ENCODE measurements at regions not wholly inside any gene's neighbourhood (a gene's known extent, or its start where the extent isn't known, plus 50 kb on each side); places are given as distances from the start of the nearest gene placed in this dataset.

DNA sequence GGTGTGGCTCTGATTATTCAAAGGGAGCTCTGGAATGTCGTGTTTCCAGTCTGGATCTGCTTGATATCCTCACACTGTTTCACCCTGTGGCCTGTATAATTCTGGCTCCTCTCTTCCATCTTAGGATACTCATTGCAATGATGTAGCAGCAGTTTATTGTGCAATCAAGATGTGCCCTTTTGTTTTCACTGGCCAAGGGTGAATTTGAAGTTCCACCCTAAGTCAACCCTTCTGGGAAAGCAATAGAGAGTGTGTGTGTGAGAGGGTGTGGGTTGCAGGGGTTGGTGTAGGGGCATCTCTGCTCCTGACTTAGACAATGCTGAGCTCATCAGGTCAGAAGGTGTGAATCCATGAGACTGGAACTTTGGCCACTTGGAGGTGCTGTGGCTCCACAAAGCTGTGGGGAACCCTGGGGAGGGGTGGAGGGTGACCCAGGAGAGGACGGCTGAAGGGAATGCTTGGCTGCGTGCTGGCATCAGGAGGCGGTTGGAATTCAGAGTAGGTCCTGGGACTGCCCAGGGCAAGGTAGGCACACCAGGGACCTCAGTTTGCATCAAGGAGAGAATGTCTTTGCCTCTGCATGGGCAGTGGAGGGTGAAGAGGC is 118.0 kb upstream of the PRSS58 start:
- Histone ChIP-seq H3K79me1 (ENCODE audit: low read depth in 1 of 2, low read length in 2 of 2) (no peaks in the 10 kb centered on the region), H3K9me3 (ENCODE audit: control insufficient read depth, insufficient read depth, low read length) (no peaks in the 10 kb centered on the region), H2BK5ac (ENCODE audit: low read depth, low read length, poor library complexity, severe bottlenecking) (peak overlapping the region; percentile 20), H4K8ac (ENCODE audit: low read depth in 2 of 2, low read length in 2 of 2) (peak overlapping the region in 1 of 2 experiments; percentile 34; a peak in 2 of 4 replicates), H3K4me3 (ENCODE audit: insufficient read depth, low read depth, low read length) (no peak overlapping the region), H3K4me2 (ENCODE audit: low read depth, low read length) (no peak overlapping the region), H3K27ac (ENCODE audit: insufficient read depth, low read length) (peak overlapping the region; percentile 13; the same call in 1 of the 2 replicates), H2AFZ (replicated peaks; ENCODE audit: low read length, poor library complexity) (peak overlapping the region; percentile 78), H3K56ac (ENCODE audit: extremely low read depth, insufficient read depth, low read length) (no peak overlapping the region), H4K5ac (ENCODE audit: low read depth, low read length) (peak overlapping the region; percentile 46), H3K18ac (ENCODE audit: low read depth, low read length) (peak overlapping the region; percentile 79), H3K27me3 (ENCODE audit: control insufficient read depth, insufficient read depth, low read length) (no peaks in the 10 kb centered on the region), H3K14ac (replicated peaks; ENCODE audit: low read depth, low read length) (peak overlapping the region; percentile 21; the same call in 1 of the 2 replicates), H3K9me1 (ENCODE audit: insufficient read depth, low read length) (peaks cover 13% of the 10 kb centered on the region; the same call in 1 of the 2 replicates), H2AK5ac (ENCODE audit: low read depth, low read length) (0 out of 2 replicates have a peak overlapping the region, but pooled peaks have one; percentile 43), H3K9ac (ENCODE audit: low read depth, low read length) (no peak overlapping the region), H4K20me1 (ENCODE audit: insufficient read depth, low read length) (no peaks in the 10 kb centered on the region), H2BK15ac (ENCODE audit: low read depth, low read length) (0 out of 3 replicates have a peak overlapping the region, but pooled peaks have one; percentile 47), H2AK9ac (replicated peaks; ENCODE audit: low read depth, low read length, poor library complexity) (peak overlapping the region; percentile 33), H3K4ac (ENCODE audit: low read depth, low read length) (peak overlapping the region; percentile 20), H2BK20ac (ENCODE audit: low read depth, low read length) (peak overlapping the region; percentile 27), H2BK120ac (ENCODE audit: low read depth, low read length) (peak overlapping the region; percentile 62), H3K23ac (ENCODE audit: low read depth, low read length) (no peak overlapping the region), H3K4me1 (ENCODE audit: control insufficient read depth, insufficient read depth, low read length) (peaks cover 15% of the 10 kb centered on the region), H4K91ac (ENCODE audit: insufficient read depth, low read depth, low read length) (peak overlapping the region; percentile 53), H3K36me3 (ENCODE audit: control insufficient read depth, insufficient read depth, low read length) (no peaks in the 10 kb centered on the region)
- ChIA-PET CTCF (interaction anchor here (1.1 kb wide), 1 partner anchor 88 kb away, joined by 3 read pairs; no protein-coding TSS in a partner anchor), POLR2A (ENCODE audit: unreplicated experiment) (no interaction called here)
- peak; percentile 28 for DNase-seq
- intact Hi-C loops (cut with micrococcal nuclease) (no loop called here), dilution Hi-C loops (cut with HindIII; ENCODE audit: low sequenced_read_pairs, unreplicated experiment) (no loop called here), in situ Hi-C loops (cut with MboI; ENCODE audit: low sequenced_read_pairs) (no loop called here)
- no peak for ATAC-seq (ENCODE audit: low read depth)
- TF ChIP-seq CHD1 (IDR thresholded peaks at IDR 0.05; ENCODE audit: low read depth, low read length) (no peak), CEBPB (IDR thresholded peaks at IDR 0.05; ENCODE audit: low read depth, low read length) (peak; percentile 96), MAZ (IDR thresholded peaks at IDR 0.05; ENCODE audit: borderline replicate concordance, low read depth, low read length) (no peak), FOS (IDR thresholded peaks at IDR 0.05; ENCODE audit: low read depth, low read length) (no peak), RAD21 (IDR thresholded peaks at IDR 0.05; ENCODE audit: low read length) (peak; percentile 54), MAFK (IDR thresholded peaks at IDR 0.05; ENCODE audit: low read depth, low read length) (peak; percentile 13; the same call in 1 of the 2 replicates)
- TF ChIP-seq, protein P1, sequence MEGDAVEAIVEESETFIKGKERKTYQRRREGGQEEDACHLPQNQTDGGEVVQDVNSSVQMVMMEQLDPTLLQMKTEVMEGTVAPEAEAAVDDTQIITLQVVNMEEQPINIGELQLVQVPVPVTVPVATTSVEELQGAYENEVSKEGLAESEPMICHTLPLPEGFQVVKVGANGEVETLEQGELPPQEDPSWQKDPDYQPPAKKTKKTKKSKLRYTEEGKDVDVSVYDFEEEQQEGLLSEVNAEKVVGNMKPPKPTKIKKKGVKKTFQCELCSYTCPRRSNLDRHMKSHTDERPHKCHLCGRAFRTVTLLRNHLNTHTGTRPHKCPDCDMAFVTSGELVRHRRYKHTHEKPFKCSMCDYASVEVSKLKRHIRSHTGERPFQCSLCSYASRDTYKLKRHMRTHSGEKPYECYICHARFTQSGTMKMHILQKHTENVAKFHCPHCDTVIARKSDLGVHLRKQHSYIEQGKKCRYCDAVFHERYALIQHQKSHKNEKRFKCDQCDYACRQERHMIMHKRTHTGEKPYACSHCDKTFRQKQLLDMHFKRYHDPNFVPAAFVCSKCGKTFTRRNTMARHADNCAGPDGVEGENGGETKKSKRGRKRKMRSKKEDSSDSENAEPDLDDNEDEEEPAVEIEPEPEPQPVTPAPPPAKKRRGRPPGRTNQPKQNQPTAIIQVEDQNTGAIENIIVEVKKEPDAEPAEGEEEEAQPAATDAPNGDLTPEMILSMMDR (conservative IDR thresholded peaks at IDR 0.05; ENCODE audit: low read depth, low read length), result peak; percentile 47
- WGBS, 2 experiments (ENCODE audit: extremely low coverage in 2 of 2, insufficient read length in 1 of 2), result 47% methylated on average over 3 of the region's 4 CpGs; no CpG with 5 or more reads in 1 of the 2 experiments
- BruUV-seq (replicated peaks), result no TSS peak
